Neural cell (in vitro differentiated cells): ENCODE measurements at regions not wholly inside any gene's neighbourhood (a gene's known extent, or its start where the extent isn't known, plus 50 kb on each side); places are given as distances from the start of the nearest gene placed in this dataset.

ENCODE experiments used
- CTCF ChIP-seq: fragments of 450-650 bp; IDR thresholded peaks from 2 replicates; pipeline ENCODE4 v1.5.1; 2014; ENCODE audit warnings: antibody characterized with exemption, mild to moderate bottlenecking, moderate library complexity; ENCODE audit not compliant: poor library complexity, severe bottlenecking
- EP300 ChIP-seq: fragments of 450-650 bp; conservative IDR thresholded peaks from 2 replicates; pipeline ENCODE4 v1.6.1; 2014; ENCODE audit warnings: antibody characterized with exemption, mild to moderate bottlenecking, moderate library complexity; ENCODE audit not compliant: poor library complexity, severe bottlenecking
- EZH2 ChIP-seq: fragments of 200-600, 300-800 bp; shearing (Covaris generic), sonication (generic); IDR thresholded peaks from 2 replicates; pipeline ENCODE4 v1.6.1; 2014; ENCODE audit warnings: antibody characterized with exemption, low read length, borderline replicate concordance, mild to moderate bottlenecking; ENCODE audit not compliant: insufficient read depth, poor library complexity, severe bottlenecking
- POLR2AphosphoS5 ChIP-seq: IDR thresholded peaks from 2 replicates; pipeline ENCODE4 v1.6.1; 2012
- REST ChIP-seq: IDR thresholded peaks from 2 replicates; pipeline ENCODE4 v1.6.1; 2012; ENCODE audit warnings: borderline replicate concordance
- SMC3 ChIP-seq: fragments of 450-650 bp; conservative IDR thresholded peaks from 2 replicates; pipeline ENCODE4 v1.6.1; 2014; ENCODE audit warnings: antibody characterized with exemption, mild to moderate bottlenecking, moderate library complexity; ENCODE audit not compliant: poor library complexity
- TAF1 ChIP-seq: IDR thresholded peaks from 2 replicates; pipeline ENCODE4 v1.6.1; 2012; ENCODE audit warnings: low read depth

GRCh38 chr4:138448169-138448568 lies 206.0 kb upstream of the SLC7A11 start:
- TF ChIP-seq CTCF: no peak
- no peak for TF ChIP-seq REST
- no peak for TF ChIP-seq POLR2AphosphoS5
- no peak for TF ChIP-seq EP300
- TF ChIP-seq TAF1: no peak
- no peak for TF ChIP-seq EZH2
- no peak for TF ChIP-seq SMC3
